NT2/D1 (cell line): ENCODE measurements at regions not wholly inside any gene's neighbourhood (a gene's known extent, or its start where the extent isn't known, plus 50 kb on each side); places are given as distances from the start of the nearest gene placed in this dataset.

Experiments used
- YY1 ChIP-seq: IDR thresholded peaks from 2 replicates; pipeline ENCODE4 v1.6.1; 2011; ENCODE audit not compliant: insufficient read length, insufficient read depth
- ZNF274 ChIP-seq: IDR thresholded peaks from 2 replicates; pipeline ENCODE4 v1.6.1; 2011; ENCODE audit warnings: mild to moderate bottlenecking, low read depth, low read length

- TF ChIP-seq YY1 (no peak), ZNF274 (no peak)
These were observed 70.5 kb upstream of the OSMR start for GRCh38 chr5:38775218-38775840.
